CD14-positive monocyte (primary cell): ENCODE measurements at regions not wholly inside any gene's neighbourhood (a gene's known extent, or its start where the extent isn't known, plus 50 kb on each side); places are given as distances from the start of the nearest gene placed in this dataset.

Experiments
- DNase-seq, 3 donors: peaks; one replicate each; pipeline ENCODE4 v3.0.0-alpha.2; 2011 to 2022
- H2AFZ ChIP-seq: 2 replicates; pipeline ENCODE4 v1.6.0; 2012; ENCODE audit warnings: mild to moderate bottlenecking, low read depth, low read length, inconsistent platforms; ENCODE audit not compliant: insufficient read depth, poor library complexity, severe bottlenecking
- H3K27ac ChIP-seq, 2 donors: 1 replicate in 1 of 2; 2 replicates in 1 of 2; pipeline ENCODE4 v1.5.1; 2012 to 2013; ENCODE audit warnings: low read length in 2 of 2, control low read depth in 1 of 2, inconsistent platforms in 1 of 2, low read depth in 1 of 2, mild to moderate bottlenecking in 1 of 2
- H3K27me3 ChIP-seq, 2 donors: one replicate each; pipeline versions ENCODE4 v1.6.0 to v1.6.1; 2011 to 2013; ENCODE audit warnings: low read length in 2 of 2; ENCODE audit not compliant: control insufficient read depth in 2 of 2, insufficient read depth in 2 of 2
- H3K36me3 ChIP-seq, 2 donors: replicated peaks in 1 of 2; 1 replicate in 1 of 2; 2 replicates in 1 of 2; pipeline versions ENCODE4 v1.5.1 to v1.6.1; 2012 to 2013; ENCODE audit warnings: low read length in 2 of 2, control low read depth in 1 of 2, inconsistent platforms in 1 of 2, mild to moderate bottlenecking in 1 of 2; ENCODE audit not compliant: insufficient read depth in 2 of 2, control insufficient read depth in 1 of 2
- H3K4me1 ChIP-seq, 2 donors: 1 replicate in 1 of 2; 2 replicates in 1 of 2; pipeline versions ENCODE4 v1.5.1 to v1.6.1; 2012 to 2013; ENCODE audit warnings: low read length in 2 of 2, control low read depth in 1 of 2, inconsistent platforms in 1 of 2, mild to moderate bottlenecking in 1 of 2, moderate library complexity in 1 of 2; ENCODE audit not compliant: insufficient read depth in 2 of 2, control insufficient read depth in 1 of 2
- H3K4me2 ChIP-seq: replicated peaks from 2 replicates; pipeline ENCODE3; 2012; ENCODE audit warnings: low read length, moderate library complexity, mild to moderate bottlenecking; ENCODE audit not compliant: poor library complexity, severe bottlenecking; ENCODE audit errors: extremely low read depth
- H3K4me3 ChIP-seq, 3 experiments: fragments of 200-600 bp in 1 of 3; sonication (generic) in 1 of 3; replicated peaks in 1 of 3; 1 replicate in 2 of 3; 2 replicates in 1 of 3; pipeline ENCODE4 v1.5.1; 2011 to 2013; ENCODE audit warnings: low read length in 3 of 3, mild to moderate bottlenecking in 3 of 3, control low read depth in 2 of 3, low read depth in 2 of 3, inconsistent platforms in 1 of 3, moderate library complexity in 1 of 3
- H3K79me2 ChIP-seq: 2 replicates; pipeline ENCODE4 v1.6.0; 2012; ENCODE audit warnings: mild to moderate bottlenecking, control low read depth, inconsistent platforms, low read length, moderate library complexity; ENCODE audit not compliant: insufficient read depth
- H3K9ac ChIP-seq: 2 replicates; pipeline ENCODE4 v1.6.0; 2017; ENCODE audit warnings: low read length, mild to moderate bottlenecking; ENCODE audit not compliant: insufficient read depth, poor library complexity, severe bottlenecking
- H3K9me3 ChIP-seq, 2 donors: replicated peaks in 1 of 2; 1 replicate in 1 of 2; 2 replicates in 1 of 2; pipeline versions ENCODE4 v1.5.1 to v1.6.1; 2012 to 2013; ENCODE audit warnings: low read length in 2 of 2, control low read depth in 1 of 2; ENCODE audit not compliant: control insufficient read depth in 1 of 2, insufficient read depth in 1 of 2
- H4K20me1 ChIP-seq: 2 replicates; pipeline ENCODE4 v1.6.0; 2012; ENCODE audit warnings: mild to moderate bottlenecking, low read length, control low read depth, moderate library complexity; ENCODE audit not compliant: insufficient read depth
- H3K27ac Mint-ChIP-seq, 7 donors: one replicate each; pipeline ENCODE4 v1.8.0; 2020; ENCODE audit warnings: mild to moderate bottlenecking in 7 of 7, mixed read lengths in 7 of 7, moderate library complexity in 6 of 7, inconsistent platforms in 2 of 7
- H3K27me3 Mint-ChIP-seq, 3 donors: one replicate each; pipeline ENCODE4 v1.8.0; 2021 to 2022; ENCODE audit warnings: low read depth in 3 of 3, mild to moderate bottlenecking in 3 of 3, mixed read lengths in 3 of 3, moderate library complexity in 3 of 3, inconsistent platforms in 1 of 3
- H3K36me3 Mint-ChIP-seq, 2 donors: one replicate each; pipeline ENCODE4 v1.8.0; 2020; ENCODE audit warnings: mixed read lengths in 2 of 2, inconsistent platforms in 1 of 2, mild to moderate bottlenecking in 1 of 2
- H3K4me1 Mint-ChIP-seq: one replicate; pipeline ENCODE4 v1.8.0; 2020; ENCODE audit warnings: mild to moderate bottlenecking, mixed read lengths
- H3K4me3 Mint-ChIP-seq, 2 donors: one replicate each; pipeline ENCODE4 v1.8.0; 2020; ENCODE audit warnings: mild to moderate bottlenecking in 2 of 2, mixed read lengths in 2 of 2, moderate library complexity in 1 of 2
- H3K9me3 Mint-ChIP-seq, 7 donors: one replicate each; pipeline ENCODE4 v1.8.0; 2020 to 2022; ENCODE audit warnings: mixed read lengths in 7 of 7, mild to moderate bottlenecking in 6 of 7, moderate library complexity in 6 of 7, inconsistent platforms in 2 of 7
- CTCF ChIP-seq: fragments of 200-600 bp; IDR thresholded peaks from one replicate; pipeline ENCODE4 v1.8.0; 2022; ENCODE audit warnings: antibody characterized with exemption, mild to moderate bottlenecking
- WGBS: methylation state at CpG from one replicate; pipeline ENCODE4 v1.1.5; 2013; ENCODE audit warnings: missing lambda C conversion rate; ENCODE audit not compliant: insufficient coverage; 5-methylcytosine and 5-hydroxymethylcytosine counted together
- intact Hi-C, 2 donors: fragments of 100-400 bp; cut with micrococcal nuclease; formaldehyde crosslinking; loops; one replicate each; pipeline versions ENCODE4 v1.15.0 to v1.15.1; 2023

GRCh38 chr1:219292999-219293398 lies 119.3 kb downstream of the LYPLAL1 start:
- Mint-ChIP-seq H3K27me3 (no peaks in the 10 kb centered on the region), H3K9me3 (peaks cover 0 to 6% (median 4%) of the 10 kb centered on the region in 7 donors), H3K4me3 (no peak overlapping the region), H3K4me1 (no peaks in the 10 kb centered on the region), H3K27ac (no peak overlapping the region), H3K36me3 (no peaks in the 10 kb centered on the region)
- no peak overlapping the region for H3K9ac ChIP-seq
- intact Hi-C loops: no loop called here
- peaks cover 0 to 2% of the 10 kb centered on the region in 2 donors for H3K9me3 ChIP-seq
- H4K20me1 ChIP-seq: no peaks in the 10 kb centered on the region
- no peaks in the 10 kb centered on the region for H3K27me3 ChIP-seq
- H3K79me2 ChIP-seq: no peaks in the 10 kb centered on the region
- no peaks in the 10 kb centered on the region for H3K4me1 ChIP-seq
- H3K36me3 ChIP-seq: no peaks in the 10 kb centered on the region
- WGBS: no CpG with 5 or more reads among the region's 3 CpGs
- H3K4me2 ChIP-seq: no peak overlapping the region
- no peak overlapping the region for H2AFZ ChIP-seq
- TF ChIP-seq CTCF: no peak
- DNase-seq: no peak
- no peak overlapping the region for H3K27ac ChIP-seq
- H3K4me3 ChIP-seq: no peak overlapping the region

GRCh38 chr1:219292341-219292740 lies 118.7 kb downstream of the LYPLAL1 start:
- Mint-ChIP-seq H3K27me3 (no peaks in the 10 kb centered on the region), H3K4me3 (no peak overlapping the region), H3K36me3 (no peaks in the 10 kb centered on the region), H3K27ac (no peak overlapping the region), H3K9me3 (peaks cover 0 to 11% (median 6%) of the 10 kb centered on the region in 7 donors), H3K4me1 (no peaks in the 10 kb centered on the region)
- Histone ChIP-seq H2AFZ (no peak overlapping the region), H3K9me3 (peaks cover 0 to 3% of the 10 kb centered on the region in 2 donors), H3K79me2 (no peaks in the 10 kb centered on the region), H3K4me3 (no peak overlapping the region), H3K4me1 (no peaks in the 10 kb centered on the region), H3K27me3 (no peaks in the 10 kb centered on the region), H4K20me1 (no peaks in the 10 kb centered on the region), H3K4me2 (no peak overlapping the region), H3K9ac (no peak overlapping the region), H3K36me3 (no peaks in the 10 kb centered on the region), H3K27ac (no peak overlapping the region)
- TF ChIP-seq CTCF: no peak
- DNase-seq: no peak
- intact Hi-C loops: no loop called here
